ENCODE measurements at regions not wholly inside any gene's neighbourhood (a gene's known extent, or its start where the extent isn't known, plus 50 kb on each side); places are given as distances from the start of the nearest gene placed in this dataset.

DNA sequence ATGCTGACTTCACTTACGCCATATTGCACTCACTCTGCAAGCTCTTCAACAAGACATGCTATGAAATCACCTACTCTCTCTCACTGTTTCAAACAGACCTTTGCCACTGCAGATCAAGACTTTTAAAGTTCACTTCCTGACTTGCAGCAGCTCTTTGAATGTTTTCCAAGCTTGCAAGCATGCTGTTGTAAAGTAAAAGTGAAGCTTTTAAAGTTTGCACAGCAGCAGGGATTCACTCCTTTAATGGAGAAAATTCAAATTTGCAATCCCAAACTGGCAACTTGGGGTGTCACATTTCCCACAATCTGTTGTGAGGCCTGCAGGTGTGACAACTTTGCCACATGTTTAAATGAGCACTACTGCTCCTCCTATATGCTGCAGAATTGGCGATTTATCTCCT lies 270.9 kb downstream of the ALX1 start:
- Histone ChIP-seq H3K9me1 (ENCODE audit: control insufficient read depth, insufficient read depth, low read length) (no peaks in the 10 kb centered on the region), H3K79me2 (ENCODE audit: control insufficient read depth, insufficient read depth, low read length) (no peaks in the 10 kb centered on the region), H3K36me3 (ENCODE audit: control insufficient read depth, insufficient read depth, low read length) (no peaks in the 10 kb centered on the region), H2AFZ (ENCODE audit: low read depth, low read length) (no peak overlapping the region), H3K4me1 (replicated peaks in 1 of 2; ENCODE audit: control insufficient read depth in 2 of 2, insufficient read depth in 2 of 2, low read length in 2 of 2) (no peaks in the 10 kb centered on the region), H3K9me3 (replicated peaks; ENCODE audit: control insufficient read depth, insufficient read depth, low read depth, low read length) (no peaks in the 10 kb centered on the region), H3K9ac (ENCODE audit: insufficient read depth in 1 of 2, low read depth in 2 of 2, low read length in 2 of 2) (no peak overlapping the region), H3K27me3 (ENCODE audit: control insufficient read depth in 2 of 2, insufficient read depth in 2 of 2, low read length in 2 of 2) (no peaks in the 10 kb centered on the region), H4K20me1 (replicated peaks; ENCODE audit: control insufficient read depth, insufficient read depth, low read length) (no peaks in the 10 kb centered on the region), H3K27ac (ENCODE audit: extremely low read depth, low read depth, low read length) (no peak overlapping the region), H3K4me3 (no peak overlapping the region), H3K4me2 (ENCODE audit: insufficient read depth, low read length) (no peak overlapping the region)
- FAIRE-seq (no peak), DNase-seq (ENCODE audit: extremely low read depth in 1 of 4, low spot score in 3 of 4) (no peak), ATAC-seq (no peak)
- POLR2A ChIA-PET, result no interaction called here
- intact Hi-C loops (cut with micrococcal nuclease), result no loop called here
- 0% methylated on average over 2 of the region's 2 CpGs for WGBS (ENCODE audit: insufficient coverage, low coverage, missing lambda C conversion rate)
- in situ Hi-C loops (cut with MboI), result no loop called here
- TF ChIP-seq, protein P1, sequence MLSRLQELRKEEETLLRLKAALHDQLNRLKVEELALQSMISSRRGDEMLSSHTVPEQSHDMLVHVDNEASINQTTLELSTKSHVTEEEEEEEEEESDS (CRISPR knock-in tag; IDR thresholded peaks at IDR 0.05), result no peak
- no peak for TF ChIP-seq SIN3B (IDR thresholded peaks at IDR 0.05; ENCODE audit: low read depth)
- no peak for TF ChIP-seq DIDO1 (tag; IDR thresholded peaks at IDR 0.05; ENCODE audit: low read depth)
- no peak for TF ChIP-seq ATF7 (IDR thresholded peaks at IDR 0.05)
- TF ChIP-seq ZNF408 (CRISPR knock-in tag; IDR thresholded peaks at IDR 0.05; ENCODE audit: low read depth), result no peak
- TF ChIP-seq, protein P2, sequence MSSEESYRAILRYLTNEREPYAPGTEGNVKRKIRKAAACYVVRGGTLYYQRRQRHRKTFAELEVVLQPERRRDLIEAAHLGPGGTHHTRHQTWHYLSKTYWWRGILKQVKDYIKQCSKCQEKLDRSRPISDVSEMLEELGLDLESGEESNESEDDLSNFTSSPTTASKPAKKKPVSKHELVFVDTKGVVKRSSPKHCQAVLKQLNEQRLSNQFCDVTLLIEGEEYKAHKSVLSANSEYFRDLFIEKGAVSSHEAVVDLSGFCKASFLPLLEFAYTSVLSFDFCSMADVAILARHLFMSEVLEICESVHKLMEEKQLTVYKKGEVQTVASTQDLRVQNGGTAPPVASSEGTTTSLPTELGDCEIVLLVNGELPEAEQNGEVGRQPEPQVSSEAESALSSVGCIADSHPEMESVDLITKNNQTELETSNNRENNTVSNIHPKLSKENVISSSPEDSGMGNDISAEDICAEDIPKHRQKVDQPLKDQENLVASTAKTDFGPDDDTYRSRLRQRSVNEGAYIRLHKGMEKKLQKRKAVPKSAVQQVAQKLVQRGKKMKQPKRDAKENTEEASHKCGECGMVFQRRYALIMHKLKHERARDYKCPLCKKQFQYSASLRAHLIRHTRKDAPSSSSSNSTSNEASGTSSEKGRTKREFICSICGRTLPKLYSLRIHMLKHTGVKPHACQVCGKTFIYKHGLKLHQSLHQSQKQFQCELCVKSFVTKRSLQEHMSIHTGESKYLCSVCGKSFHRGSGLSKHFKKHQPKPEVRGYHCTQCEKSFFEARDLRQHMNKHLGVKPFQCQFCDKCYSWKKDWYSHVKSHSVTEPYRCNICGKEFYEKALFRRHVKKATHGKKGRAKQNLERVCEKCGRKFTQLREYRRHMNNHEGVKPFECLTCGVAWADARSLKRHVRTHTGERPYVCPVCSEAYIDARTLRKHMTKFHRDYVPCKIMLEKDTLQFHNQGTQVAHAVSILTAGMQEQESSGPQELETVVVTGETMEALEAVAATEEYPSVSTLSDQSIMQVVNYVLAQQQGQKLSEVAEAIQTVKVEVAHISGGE (CRISPR knock-in tag; IDR thresholded peaks at IDR 0.05), result no peak
- TF ChIP-seq, protein P3, sequence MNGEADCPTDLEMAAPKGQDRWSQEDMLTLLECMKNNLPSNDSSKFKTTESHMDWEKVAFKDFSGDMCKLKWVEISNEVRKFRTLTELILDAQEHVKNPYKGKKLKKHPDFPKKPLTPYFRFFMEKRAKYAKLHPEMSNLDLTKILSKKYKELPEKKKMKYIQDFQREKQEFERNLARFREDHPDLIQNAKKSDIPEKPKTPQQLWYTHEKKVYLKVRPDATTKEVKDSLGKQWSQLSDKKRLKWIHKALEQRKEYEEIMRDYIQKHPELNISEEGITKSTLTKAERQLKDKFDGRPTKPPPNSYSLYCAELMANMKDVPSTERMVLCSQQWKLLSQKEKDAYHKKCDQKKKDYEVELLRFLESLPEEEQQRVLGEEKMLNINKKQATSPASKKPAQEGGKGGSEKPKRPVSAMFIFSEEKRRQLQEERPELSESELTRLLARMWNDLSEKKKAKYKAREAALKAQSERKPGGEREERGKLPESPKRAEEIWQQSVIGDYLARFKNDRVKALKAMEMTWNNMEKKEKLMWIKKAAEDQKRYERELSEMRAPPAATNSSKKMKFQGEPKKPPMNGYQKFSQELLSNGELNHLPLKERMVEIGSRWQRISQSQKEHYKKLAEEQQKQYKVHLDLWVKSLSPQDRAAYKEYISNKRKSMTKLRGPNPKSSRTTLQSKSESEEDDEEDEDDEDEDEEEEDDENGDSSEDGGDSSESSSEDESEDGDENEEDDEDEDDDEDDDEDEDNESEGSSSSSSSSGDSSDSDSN (IDR thresholded peaks at IDR 0.05; ENCODE audit: borderline replicate concordance in 1 of 2, low read depth in 2 of 2, low read length in 2 of 2), result no peak
- no peak for TF ChIP-seq ZNF121 (CRISPR knock-in tag; conservative IDR thresholded peaks at IDR 0.05)
- TF ChIP-seq ILF3 (IDR thresholded peaks at IDR 0.05; ENCODE audit: borderline replicate concordance), result no peak
- BruUV-seq (replicated peaks), result no TSS peak
- CTCF ChIA-PET (ENCODE audit: low intra/inter-chr PET ratio), result no interaction called here

All from K562 (cell line).